ENCODE measurements at regions not wholly inside any gene's neighbourhood (a gene's known extent, or its start where the extent isn't known, plus 50 kb on each side); places are given as distances from the start of the nearest gene placed in this dataset.

DNA sequence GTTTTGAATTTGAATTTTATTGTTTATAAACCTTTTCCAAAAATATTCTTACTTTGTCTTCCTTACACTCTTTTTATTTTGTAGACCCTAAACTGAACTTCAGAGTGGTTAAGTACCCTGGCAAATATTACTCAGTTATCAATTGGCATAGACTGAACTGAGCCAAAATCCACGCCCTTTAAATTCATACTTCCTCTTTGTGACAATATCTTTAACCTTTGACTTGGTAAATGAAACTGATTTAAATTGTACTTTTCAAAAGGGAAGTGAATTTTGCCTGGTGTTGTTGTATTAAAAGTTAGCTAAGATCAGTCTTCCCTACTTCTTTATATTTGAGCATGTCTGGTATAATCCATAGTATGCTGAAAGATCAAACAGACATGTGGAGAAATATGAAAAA, 184.3 kb upstream of the USP15 start (continued):
- TF ChIP-seq, protein P1, sequence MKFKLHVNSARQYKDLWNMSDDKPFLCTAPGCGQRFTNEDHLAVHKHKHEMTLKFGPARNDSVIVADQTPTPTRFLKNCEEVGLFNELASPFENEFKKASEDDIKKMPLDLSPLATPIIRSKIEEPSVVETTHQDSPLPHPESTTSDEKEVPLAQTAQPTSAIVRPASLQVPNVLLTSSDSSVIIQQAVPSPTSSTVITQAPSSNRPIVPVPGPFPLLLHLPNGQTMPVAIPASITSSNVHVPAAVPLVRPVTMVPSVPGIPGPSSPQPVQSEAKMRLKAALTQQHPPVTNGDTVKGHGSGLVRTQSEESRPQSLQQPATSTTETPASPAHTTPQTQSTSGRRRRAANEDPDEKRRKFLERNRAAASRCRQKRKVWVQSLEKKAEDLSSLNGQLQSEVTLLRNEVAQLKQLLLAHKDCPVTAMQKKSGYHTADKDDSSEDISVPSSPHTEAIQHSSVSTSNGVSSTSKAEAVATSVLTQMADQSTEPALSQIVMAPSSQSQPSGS (CRISPR knock-in tag; IDR thresholded peaks at IDR 0.05) = no peak
- TF ChIP-seq NELFE (IDR thresholded peaks at IDR 0.05; ENCODE audit: insufficient read depth, insufficient read length) (no peak), ZNF121 (CRISPR knock-in tag; conservative IDR thresholded peaks at IDR 0.05) (no peak), MXI1 (IDR thresholded peaks at IDR 0.05; ENCODE audit: low read depth, low read length) (no peak), ZNF324 (CRISPR knock-in tag; IDR thresholded peaks at IDR 0.05) (no peak), ZNF408 (CRISPR knock-in tag; IDR thresholded peaks at IDR 0.05; ENCODE audit: low read depth) (no peak)
- TF ChIP-seq, protein P2, sequence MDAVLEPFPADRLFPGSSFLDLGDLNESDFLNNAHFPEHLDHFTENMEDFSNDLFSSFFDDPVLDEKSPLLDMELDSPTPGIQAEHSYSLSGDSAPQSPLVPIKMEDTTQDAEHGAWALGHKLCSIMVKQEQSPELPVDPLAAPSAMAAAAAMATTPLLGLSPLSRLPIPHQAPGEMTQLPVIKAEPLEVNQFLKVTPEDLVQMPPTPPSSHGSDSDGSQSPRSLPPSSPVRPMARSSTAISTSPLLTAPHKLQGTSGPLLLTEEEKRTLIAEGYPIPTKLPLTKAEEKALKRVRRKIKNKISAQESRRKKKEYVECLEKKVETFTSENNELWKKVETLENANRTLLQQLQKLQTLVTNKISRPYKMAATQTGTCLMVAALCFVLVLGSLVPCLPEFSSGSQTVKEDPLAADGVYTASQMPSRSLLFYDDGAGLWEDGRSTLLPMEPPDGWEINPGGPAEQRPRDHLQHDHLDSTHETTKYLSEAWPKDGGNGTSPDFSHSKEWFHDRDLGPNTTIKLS (IDR thresholded peaks at IDR 0.05; ENCODE audit: borderline replicate concordance, low read depth) = no peak

DNA sequence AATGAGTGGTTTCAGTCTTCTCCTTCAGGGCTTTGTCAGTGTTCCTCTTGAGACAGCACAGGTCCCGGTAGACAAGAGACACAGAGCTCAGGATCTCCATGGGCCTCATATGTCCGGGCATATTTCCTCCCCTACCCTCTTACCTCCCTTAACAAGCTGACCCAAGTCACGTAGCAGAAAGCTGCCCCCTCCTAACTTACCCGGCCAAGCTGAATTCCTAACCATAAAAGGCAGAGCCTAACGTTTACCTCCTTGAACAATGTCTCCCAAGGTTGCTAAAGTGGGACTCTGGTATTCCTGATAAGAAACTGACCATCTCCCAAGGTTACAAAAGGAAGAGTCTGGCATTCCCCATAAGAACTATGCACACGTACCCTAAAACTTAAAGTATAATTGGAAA, 182.2 kb upstream of the USP15 start:
- DNase-seq (ENCODE audit: extremely low read depth in 1 of 4, low spot score in 3 of 4) = no peak

More for the DNA sequence above, 182.2 kb upstream of the USP15 start:
- no peak for TF ChIP-seq HDAC8 (tag; IDR thresholded peaks at IDR 0.05)
- TF ChIP-seq JUND (IDR thresholded peaks at IDR 0.05; ENCODE audit: borderline replicate concordance, low read depth, low read length) = no peak
- no peak for TF ChIP-seq JUND (tag; IDR thresholded peaks at IDR 0.05; ENCODE audit: borderline replicate concordance, low read depth, low read length)
- no peak for TF ChIP-seq MBD2 (IDR thresholded peaks at IDR 0.05; ENCODE audit: borderline replicate concordance, low read depth)
- TF ChIP-seq, protein P3, sequence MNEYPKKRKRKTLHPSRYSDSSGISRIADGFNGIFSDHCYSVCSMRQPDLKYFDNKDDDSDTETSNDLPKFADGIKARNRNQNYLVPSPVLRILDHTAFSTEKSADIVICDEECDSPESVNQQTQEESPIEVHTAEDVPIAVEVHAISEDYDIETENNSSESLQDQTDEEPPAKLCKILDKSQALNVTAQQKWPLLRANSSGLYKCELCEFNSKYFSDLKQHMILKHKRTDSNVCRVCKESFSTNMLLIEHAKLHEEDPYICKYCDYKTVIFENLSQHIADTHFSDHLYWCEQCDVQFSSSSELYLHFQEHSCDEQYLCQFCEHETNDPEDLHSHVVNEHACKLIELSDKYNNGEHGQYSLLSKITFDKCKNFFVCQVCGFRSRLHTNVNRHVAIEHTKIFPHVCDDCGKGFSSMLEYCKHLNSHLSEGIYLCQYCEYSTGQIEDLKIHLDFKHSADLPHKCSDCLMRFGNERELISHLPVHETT (CRISPR knock-in tag; conservative IDR thresholded peaks at IDR 0.05 in 1 of 2, IDR thresholded peaks at IDR 0.05 in 1 of 2) = no peak
- TF ChIP-seq RBM14 (IDR thresholded peaks at IDR 0.05; ENCODE audit: borderline replicate concordance, insufficient read depth, low read depth, low read length) = no peak
- no peak for TF ChIP-seq PURB (CRISPR knock-in tag; IDR thresholded peaks at IDR 0.05; ENCODE audit: low read depth)
- ChIA-PET CTCF (ENCODE audit: low intra/inter-chr PET ratio) (no interaction called here), POLR2A (interaction anchor here (0.6 to 0.7 kb wide), 2 partner anchors 35 to 50 kb away, joined by 4 to 5 read pairs; no protein-coding TSS in a partner anchor)
- intact Hi-C loops (cut with micrococcal nuclease) (no loop called here), in situ Hi-C loops (cut with MboI) (no loop called here)
- no TSS peak for BruUV-seq (replicated peaks)
- Histone ChIP-seq H3K9me1 (ENCODE audit: control insufficient read depth, insufficient read depth, low read length) (no peaks in the 10 kb centered on the region), H3K27ac (ENCODE audit: extremely low read depth, low read depth, low read length) (no peak overlapping the region), H3K79me2 (ENCODE audit: control insufficient read depth, insufficient read depth, low read length) (no peaks in the 10 kb centered on the region), H3K4me2 (ENCODE audit: insufficient read depth, low read length) (no peak overlapping the region), H3K4me1 (replicated peaks in 1 of 2; ENCODE audit: control insufficient read depth in 2 of 2, insufficient read depth in 2 of 2, low read length in 2 of 2) (no peaks in the 10 kb centered on the region), H3K36me3 (ENCODE audit: control insufficient read depth, insufficient read depth, low read length) (no peaks in the 10 kb centered on the region), H3K9ac (ENCODE audit: insufficient read depth in 1 of 2, low read depth in 2 of 2, low read length in 2 of 2) (no peak overlapping the region), H3K27me3 (ENCODE audit: control insufficient read depth in 2 of 2, insufficient read depth in 2 of 2, low read length in 2 of 2) (no peaks in the 10 kb centered on the region), H3K4me3 (no peak overlapping the region), H2AFZ (ENCODE audit: low read depth, low read length) (no peak overlapping the region), H4K20me1 (replicated peaks; ENCODE audit: control insufficient read depth, insufficient read depth, low read length) (no peaks in the 10 kb centered on the region), H3K9me3 (replicated peaks; ENCODE audit: control insufficient read depth, insufficient read depth, low read depth, low read length) (no peaks in the 10 kb centered on the region)
- ATAC-seq (no peak), FAIRE-seq (no peak)
- 2% methylated on average over 6 of the region's 6 CpGs for WGBS (ENCODE audit: insufficient coverage, low coverage, missing lambda C conversion rate)

Data from K562 (cell line).